ENCODE measurements at regions not wholly inside any gene's neighbourhood (a gene's known extent, or its start where the extent isn't known, plus 50 kb on each side); places are given as distances from the start of the nearest gene placed in this dataset.

GRCh38 chr6:21371061-21371460 is 222.5 kb upstream of the SOX4 start:
- Histone ChIP-seq H3K36me3 (no peaks in the 10 kb centered on the region), H3K4me1 (no peaks in the 10 kb centered on the region), H3K27ac (no peak overlapping the region), H3K9me3 (no peaks in the 10 kb centered on the region), H3K4me3 (no peak overlapping the region), H3K27me3 (no peaks in the 10 kb centered on the region)
- DNase-seq, result no peak
- ATAC-seq, result no peak
- TF ChIP-seq CTCF (IDR thresholded peaks at IDR 0.05), result no peak
- intact Hi-C loops (cut with DNase I), result no loop called here

GRCh38 chr6:21371676-21372171 is 221.8 kb upstream of the SOX4 start:
- TF ChIP-seq CTCF (IDR thresholded peaks at IDR 0.05), result no peak
- H3K4me3 ChIP-seq, result no peak overlapping the region
- no peaks in the 10 kb centered on the region for H3K36me3 ChIP-seq
- no peaks in the 10 kb centered on the region for H3K9me3 ChIP-seq
- peak; percentile 79 for ATAC-seq
- intact Hi-C loops (cut with DNase I), result no loop called here
- H3K27me3 ChIP-seq, result no peaks in the 10 kb centered on the region
- H3K27ac ChIP-seq, result no peak overlapping the region
- H3K4me1 ChIP-seq, result no peaks in the 10 kb centered on the region
- DNase-seq, result peak in 2 of 4 donors; percentile 86 to 89

GRCh38 chr6:21375151-21376116 is 218.1 kb upstream of the SOX4 start:
- Histone ChIP-seq H3K9me3 (no peaks in the 10 kb centered on the region), H3K27me3 (no peaks in the 10 kb centered on the region), H3K4me1 (no peaks in the 10 kb centered on the region), H3K4me3 (no peak overlapping the region), H3K36me3 (no peaks in the 10 kb centered on the region), H3K27ac (no peak overlapping the region)
- TF ChIP-seq CTCF (IDR thresholded peaks at IDR 0.05), result no peak
- DNase-seq, result no peak
- ATAC-seq, result no peak
- intact Hi-C loops (cut with DNase I), result no loop called here

- DNase-seq, result no peak
- H3K4me1 ChIP-seq, result no peaks in the 10 kb centered on the region
- H3K36me3 ChIP-seq, result no peaks in the 10 kb centered on the region
- intact Hi-C loops (cut with DNase I), result no loop called here
- H3K9me3 ChIP-seq, result no peaks in the 10 kb centered on the region
- no peak for TF ChIP-seq CTCF (IDR thresholded peaks at IDR 0.05)
- H3K27me3 ChIP-seq, result no peaks in the 10 kb centered on the region
- no peak for ATAC-seq
- H3K4me3 ChIP-seq, result no peak overlapping the region
- H3K27ac ChIP-seq, result no peak overlapping the region
Observed at GRCh38 chr6:21377356-21377755, 216.2 kb upstream of the SOX4 start.

- H3K4me1 ChIP-seq, result peaks cover 0 to 4% of the 10 kb centered on the region in 2 donors
- H3K27me3 ChIP-seq, result no peaks in the 10 kb centered on the region
- ATAC-seq, result peak; percentile 77
- no peak overlapping the region for H3K27ac ChIP-seq
- no peak for TF ChIP-seq CTCF (IDR thresholded peaks at IDR 0.05)
- no peaks in the 10 kb centered on the region for H3K9me3 ChIP-seq
- no peaks in the 10 kb centered on the region for H3K36me3 ChIP-seq
- DNase-seq, result peak in 2 of 4 donors; percentile 15 to 70
- H3K4me3 ChIP-seq, result no peak overlapping the region
- intact Hi-C loops (cut with DNase I), result no loop called here
Observed at GRCh38 chr6:21381331-21381963, 212.1 kb upstream of the SOX4 start.

All from left lung (tissue), 4 donors.